ENCODE measurements at regions not wholly inside any gene's neighbourhood (a gene's known extent, or its start where the extent isn't known, plus 50 kb on each side); places are given as distances from the start of the nearest gene placed in this dataset.

GRCh38 chr13:73754727-73755292 is 379.4 kb downstream of the KLF12 start:
- TF ChIP-seq CTCF (IDR thresholded peaks at IDR 0.05) = peak; percentile 58; the same call in 1 of the 2 replicates
- TF ChIP-seq POLR2AphosphoS5 (IDR thresholded peaks at IDR 0.05; ENCODE audit: low read depth, low read length) = no peak
